GM21423 (cell line): ENCODE measurements at regions not wholly inside any gene's neighbourhood (a gene's known extent, or its start where the extent isn't known, plus 50 kb on each side); places are given as distances from the start of the nearest gene placed in this dataset.
"Not testable (repeated sequence)": the region's sequence is repeated elsewhere in the genome, so short reads cannot be mapped to it uniquely, and the experiment has no call there.

Source experiments
- ATAC-seq: cut with Tn5 transposase; IDR thresholded peaks from one replicate; pipeline ENCODE4 v1.9.1; 2021; ENCODE audit warnings: mild to moderate bottlenecking, moderate library complexity; ENCODE audit not compliant: unreplicated experiment

DNA sequence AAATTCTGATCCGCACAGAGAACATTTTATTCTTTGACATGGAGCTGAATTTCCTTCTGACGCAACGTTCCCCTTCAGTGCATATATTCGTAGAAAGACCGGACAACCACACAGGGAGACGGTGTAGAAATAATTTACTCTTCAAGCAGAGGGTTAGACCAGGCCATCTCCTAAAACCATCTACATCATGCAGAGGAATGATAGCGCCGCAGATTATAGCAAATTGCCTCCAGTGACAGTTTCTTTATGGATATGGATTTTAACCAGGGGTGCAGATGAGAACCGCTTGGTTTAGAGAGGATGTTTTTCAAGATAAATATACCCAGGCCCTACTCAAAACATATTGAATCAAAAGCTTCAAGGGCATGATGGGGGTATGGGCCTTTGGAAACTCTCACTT, 759.3 kb upstream of the AUTS2 start:
- no peak for ATAC-seq

DNA sequence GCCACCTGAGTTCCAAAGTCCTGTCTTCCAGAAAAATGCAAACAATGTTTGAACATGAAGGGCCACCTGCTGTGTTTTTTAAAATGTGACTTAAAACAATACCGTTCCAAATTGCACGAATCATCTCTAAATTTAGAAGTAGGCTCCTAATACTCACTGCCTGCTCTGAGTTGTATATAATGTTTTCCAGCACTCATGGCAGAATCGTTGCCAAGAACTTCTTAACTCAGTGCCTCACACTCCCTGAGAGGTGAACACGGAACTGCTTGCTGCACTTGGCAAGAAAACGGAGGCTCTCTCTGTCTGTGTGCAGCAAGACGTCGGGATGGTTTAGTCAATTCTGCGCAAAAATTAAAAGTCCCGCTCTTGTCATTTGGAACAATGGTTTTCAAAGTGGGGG, 757.3 kb upstream of the AUTS2 start:
- no peak for ATAC-seq

DNA sequence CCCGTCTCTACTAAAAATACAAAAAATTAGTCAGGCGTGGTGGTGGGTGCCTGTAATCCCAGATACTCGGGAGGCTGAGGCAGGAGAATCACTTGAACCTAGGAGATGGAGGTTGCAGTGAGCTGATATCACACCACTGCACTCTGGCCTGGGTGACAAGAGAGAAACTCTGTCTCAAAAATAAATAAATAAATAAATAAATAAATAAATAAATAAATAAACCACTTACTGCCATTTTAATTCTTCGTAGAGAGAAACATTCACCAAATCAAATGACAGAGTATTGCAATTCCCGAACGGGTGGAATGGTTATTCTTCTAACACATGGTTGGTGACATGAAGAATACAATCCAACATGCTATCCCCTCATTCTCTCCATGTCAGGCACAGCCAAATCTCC, 754.3 kb upstream of the AUTS2 start:
- ATAC-seq: not testable (repeated sequence)

DNA sequence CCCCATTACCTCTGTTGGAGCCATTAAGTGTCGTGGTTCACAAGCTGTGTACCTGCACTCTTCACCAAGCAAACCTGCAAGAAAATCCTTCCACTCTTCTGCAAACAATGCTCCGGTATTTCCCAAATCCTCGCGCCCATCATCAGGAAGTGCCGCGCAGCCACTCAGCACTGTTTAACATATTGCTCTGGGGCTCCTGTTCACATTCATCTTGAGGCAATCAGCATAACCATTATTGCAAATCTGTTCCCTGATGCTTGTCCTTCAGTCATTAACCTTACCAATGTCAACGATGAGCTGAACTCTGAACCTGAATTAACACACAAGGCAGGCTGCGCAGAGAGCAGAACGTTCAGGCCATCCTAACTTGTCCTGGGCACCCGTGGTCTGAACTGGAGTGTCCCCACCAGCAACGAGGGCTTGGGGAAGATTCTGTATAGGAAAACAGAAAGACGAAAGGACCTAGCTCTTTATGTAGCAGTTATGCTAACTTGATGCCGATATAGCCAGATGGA, 751.4 kb upstream of the AUTS2 start:
- ATAC-seq: no peak

DNA sequence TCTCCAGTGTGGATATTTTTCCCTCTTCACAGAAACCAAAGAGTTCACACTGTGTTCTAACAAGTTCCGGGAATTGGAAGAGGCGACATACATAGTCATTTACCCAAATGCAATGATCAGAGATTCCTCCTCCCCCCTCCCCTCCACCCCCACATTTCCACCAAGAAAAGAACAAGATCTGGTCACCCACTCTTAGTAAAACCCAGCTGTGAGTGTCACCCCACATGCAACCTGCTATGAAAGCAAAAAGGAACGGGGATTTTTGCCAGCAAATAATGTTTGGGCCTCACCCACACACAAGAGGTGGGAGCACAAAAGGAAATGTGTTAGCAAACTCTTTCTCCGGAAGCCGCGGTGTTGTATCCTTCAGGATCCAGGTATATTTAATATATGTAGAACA, 745.0 kb upstream of the AUTS2 start:
- no peak for ATAC-seq

DNA sequence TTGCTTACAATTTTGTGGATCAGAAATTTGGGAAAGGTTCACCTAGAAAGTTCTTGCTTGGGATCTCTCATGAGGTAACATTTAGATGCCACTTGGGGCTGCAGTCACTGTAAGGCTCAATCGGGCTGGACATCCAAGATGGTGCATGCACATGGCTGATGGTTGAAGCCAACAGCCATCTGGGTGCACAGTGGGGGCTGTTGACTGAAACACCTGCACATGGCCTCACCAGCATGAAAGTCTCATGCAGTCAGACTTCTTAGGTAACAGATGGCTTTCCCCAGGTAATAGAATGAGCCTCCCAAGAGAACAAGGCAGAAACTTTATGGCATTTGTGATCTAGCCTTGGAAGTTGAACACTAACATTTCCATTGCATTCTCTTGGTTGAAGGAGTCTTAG, 740.7 kb upstream of the AUTS2 start:
- ATAC-seq: no peak

DNA sequence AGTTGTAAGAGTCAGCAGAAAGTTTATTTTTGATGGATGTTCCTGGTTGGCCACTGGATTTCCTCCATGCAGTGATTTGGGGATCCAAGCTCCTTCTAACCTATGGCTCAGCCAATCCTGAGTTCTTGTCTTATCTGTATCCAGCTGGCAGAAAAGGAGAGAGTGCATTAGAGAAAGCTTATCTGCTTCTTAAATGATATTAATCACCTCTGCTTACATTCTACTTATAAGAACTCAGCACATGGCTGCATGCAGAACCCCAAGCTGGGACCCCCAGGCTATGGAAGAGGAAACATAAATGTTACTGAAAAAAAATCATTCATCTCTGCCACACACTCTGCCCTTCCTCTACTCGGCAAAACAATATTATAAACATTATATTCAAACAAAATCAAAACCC, 739.8 kb upstream of the AUTS2 start:
- no peak for ATAC-seq

DNA sequence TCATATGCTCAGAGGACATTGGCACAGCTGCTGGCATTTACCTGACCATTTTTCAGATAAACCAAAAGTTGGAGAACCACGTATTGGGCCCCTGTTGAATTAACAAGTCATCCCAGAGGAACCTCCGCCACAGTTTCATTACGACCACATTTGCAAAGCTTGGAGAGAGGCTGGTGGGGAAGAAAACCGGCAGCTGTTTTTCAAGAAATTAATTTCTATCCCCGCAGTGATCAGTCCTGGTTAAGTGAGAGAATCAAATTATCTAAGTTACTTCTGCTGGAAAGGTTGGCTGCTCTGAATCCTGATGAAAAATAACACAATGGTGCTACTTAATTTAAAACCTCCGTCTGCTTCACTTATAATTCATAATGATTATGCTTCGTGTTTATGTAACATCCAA, 737.1 kb upstream of the AUTS2 start:
- ATAC-seq: no peak

DNA sequence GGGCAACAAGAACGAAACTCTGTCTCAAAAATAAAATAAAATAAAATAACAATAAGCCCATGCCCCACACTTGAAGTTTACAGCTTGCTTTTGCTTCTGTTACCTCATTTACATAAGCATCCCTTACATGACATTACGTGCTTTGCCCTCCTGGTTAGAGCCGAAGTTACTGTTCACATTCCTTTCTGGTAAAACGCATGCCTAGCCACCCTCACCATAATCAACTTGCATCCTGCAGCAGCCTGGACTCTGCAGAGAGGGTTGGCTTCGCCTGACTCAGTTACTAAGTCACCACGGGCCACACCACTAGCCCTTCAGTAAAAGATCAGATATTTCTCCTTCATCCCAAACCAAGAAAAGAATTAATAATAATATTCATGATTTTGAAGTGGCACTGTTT, 736.0 kb upstream of the AUTS2 start:
- no peak for ATAC-seq

DNA sequence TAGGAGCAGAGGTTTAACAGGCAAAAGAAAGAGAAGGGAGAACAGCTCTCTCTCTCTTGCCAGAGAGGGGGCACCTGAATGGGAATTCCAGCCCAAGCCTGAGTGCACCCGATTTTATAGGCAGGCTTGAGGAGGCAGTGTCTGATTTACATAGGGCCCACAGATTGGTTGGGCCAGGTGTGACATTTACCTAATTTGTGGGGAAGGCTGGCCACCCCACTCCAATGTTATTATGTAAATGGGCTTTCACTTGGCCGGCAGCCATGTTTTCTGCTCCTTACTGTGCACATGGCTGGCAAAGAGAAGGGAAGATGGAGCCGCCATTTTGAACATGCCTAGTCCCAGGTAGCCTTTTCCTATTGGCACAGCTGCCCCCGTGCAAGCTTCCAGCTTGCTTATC, 735.5 kb upstream of the AUTS2 start:
- no peak for ATAC-seq

DNA sequence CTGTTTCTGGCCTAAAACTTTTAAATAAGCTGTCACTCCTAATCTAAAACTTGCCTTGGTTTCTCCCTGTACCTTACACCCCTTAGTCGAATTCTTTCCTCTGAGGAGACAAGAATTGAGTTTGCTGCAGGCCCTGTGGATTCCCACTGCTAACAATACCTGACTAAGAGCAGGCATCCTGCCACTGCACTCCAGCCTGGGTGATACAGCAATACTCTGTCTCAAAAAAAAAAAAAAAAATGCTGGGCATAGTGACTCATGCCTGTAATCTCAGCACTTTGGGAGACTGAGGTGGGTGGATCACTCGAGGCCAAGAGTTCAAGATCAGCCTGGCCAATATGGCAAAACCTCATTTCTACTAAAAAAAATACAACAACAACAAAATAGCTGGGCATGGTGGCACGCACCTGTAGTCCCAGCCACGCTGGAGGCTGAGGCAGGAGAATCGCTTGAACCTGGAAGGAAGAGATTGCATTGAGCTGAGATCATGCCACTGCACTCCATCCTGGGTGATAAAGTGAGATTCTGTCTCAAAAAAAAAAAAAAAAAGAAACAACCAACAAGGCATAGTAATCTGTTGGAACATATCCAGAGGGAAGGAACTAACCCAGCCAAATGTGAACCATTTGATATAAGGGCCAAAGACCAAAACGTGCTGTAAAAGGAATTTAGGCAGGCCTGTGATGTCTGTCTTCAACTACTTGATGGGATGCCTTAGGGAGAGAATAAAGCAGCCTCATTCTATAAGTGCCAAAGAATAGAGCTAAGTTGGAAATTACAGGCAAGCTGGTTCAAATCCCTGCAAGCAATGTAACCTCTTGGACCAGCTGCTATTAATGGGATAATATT, 732.7 kb upstream of the AUTS2 start:
- no peak for ATAC-seq

DNA sequence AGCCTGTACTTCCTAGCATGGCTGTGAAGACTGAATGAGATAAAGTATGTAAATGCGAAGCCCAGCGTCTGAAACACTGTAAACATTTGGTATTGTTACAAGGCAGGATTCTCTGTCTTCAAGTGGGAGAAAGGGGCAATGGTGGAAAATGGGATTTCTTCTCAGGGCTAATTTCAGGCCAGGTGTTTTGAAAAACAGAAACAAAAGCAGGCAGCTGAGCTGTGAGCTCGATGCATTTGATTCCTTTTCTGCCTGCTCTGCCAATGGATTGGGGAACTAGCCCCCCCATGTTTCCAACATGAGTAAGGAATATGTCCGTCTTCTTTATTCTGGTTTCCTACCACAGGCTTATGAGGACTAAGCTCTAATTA, 732.1 kb upstream of the AUTS2 start:
- ATAC-seq: no peak

DNA sequence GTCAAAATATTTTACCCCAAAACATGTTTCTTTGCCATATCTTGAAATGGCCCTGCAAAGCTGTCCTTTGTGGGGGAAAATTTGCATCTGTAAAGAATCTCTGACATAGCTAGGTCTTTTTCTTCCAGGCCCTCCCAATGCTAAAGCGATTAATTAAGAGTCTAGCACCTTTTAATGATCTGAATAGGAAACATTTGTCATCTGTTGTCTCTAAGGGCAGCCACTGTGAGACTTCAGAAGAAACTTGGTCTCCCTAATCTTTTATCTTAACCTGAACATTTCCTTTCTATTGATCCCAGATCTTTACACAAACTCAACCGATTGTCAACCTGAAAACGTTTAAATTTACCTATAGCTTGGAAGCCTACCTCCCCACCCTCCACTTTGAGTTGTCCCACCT, 731.6 kb upstream of the AUTS2 start:
- ATAC-seq: not testable (repeated sequence)

DNA sequence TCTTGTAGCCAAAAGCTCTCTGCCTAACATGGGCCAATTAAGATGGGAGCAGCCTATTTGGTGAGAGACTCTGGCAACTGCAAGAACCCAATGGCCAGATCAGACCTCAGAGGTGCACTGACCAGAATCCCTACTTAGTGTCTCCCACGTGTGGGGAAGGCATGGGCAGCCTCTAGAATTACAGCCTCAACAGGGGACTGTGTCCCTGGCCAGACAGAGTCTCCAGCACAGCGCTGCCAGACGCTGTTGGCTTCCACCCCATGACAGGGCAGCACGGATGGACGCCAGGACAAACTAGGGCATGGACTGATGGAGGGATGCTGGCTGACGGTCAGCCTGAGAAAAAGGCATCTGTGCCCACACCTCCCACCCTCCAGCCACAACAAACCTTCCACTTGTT, 729.3 kb upstream of the AUTS2 start:
- ATAC-seq: no peak

DNA sequence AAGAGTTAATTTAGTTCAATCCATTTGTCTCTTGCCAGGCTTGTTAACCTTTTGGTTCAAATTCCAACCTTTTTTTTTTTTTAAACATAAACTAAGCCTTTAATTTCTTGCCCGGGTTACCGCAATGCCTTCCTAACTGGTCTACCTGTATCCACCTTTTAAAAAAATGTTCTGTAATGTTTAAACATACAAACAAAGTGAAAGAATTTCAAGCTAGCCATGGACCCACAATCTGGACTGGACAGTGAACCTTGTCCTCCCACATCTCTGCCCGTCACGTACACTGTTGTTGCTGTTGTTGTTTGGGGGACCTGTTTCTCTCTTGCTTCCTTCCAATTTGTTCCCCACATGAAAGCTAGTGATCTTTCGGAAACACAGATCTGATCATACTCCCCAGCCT, 724.7 kb upstream of the AUTS2 start:
- no peak for ATAC-seq

DNA sequence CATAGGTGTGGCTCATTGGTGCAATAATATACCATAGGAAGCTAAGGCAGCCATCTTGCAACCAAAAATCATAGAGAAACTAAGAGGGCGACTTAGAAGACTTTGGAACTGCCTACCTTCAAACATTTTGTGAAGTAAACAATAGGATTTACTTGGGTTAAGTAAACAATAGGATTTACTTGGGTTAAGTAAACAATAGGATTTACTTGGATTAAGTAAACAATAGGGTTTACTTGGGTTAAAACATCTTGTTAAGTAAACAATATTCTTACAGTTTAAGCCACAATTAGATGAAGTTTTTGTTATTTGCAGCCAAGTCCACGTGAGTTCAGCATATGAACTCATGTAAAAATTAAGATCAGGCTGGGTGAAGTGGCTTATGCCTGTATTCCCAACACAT, 722.4 kb upstream of the AUTS2 start:
- no peak for ATAC-seq

DNA sequence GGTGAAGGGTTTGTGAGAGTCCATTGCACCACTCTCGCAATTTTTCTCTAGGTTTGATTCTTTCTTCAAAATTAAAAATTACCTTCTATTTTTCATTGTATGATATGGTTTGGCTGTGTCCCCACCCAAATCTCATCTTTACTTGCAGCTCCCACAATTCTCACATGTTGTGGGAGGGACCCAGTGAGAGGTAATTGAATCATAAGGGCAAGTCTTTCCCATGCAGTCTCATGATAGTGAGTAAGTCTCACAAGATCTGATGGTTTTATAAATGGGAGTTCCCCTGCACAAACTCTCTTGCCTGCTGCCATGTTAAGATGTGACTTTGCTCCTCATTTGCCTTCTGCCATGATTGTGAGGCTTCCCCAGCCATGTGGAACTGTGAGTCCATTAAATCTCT, 711.2 kb upstream of the AUTS2 start:
- not testable (repeated sequence) for ATAC-seq

DNA sequence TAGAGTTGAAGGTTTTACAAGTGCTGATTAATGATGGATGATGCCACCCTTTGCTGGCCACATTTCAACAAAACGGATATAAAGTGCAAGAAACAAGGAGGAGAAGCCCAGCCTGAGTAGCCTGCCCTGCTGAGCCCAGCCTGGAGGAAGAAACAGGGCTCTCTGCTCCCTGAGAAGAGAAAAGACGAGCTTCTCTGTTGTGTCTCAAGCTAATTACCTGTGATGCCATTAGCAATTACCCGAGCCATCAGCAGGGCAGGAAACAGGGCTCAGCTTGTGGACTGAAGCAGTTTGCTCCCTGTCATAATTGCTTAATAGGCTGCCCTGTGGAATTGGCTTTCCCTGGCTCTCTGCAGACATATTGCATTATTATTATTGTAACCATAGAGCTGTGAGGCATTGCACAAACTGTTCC, 709.3 kb upstream of the AUTS2 start:
- ATAC-seq: no peak

DNA sequence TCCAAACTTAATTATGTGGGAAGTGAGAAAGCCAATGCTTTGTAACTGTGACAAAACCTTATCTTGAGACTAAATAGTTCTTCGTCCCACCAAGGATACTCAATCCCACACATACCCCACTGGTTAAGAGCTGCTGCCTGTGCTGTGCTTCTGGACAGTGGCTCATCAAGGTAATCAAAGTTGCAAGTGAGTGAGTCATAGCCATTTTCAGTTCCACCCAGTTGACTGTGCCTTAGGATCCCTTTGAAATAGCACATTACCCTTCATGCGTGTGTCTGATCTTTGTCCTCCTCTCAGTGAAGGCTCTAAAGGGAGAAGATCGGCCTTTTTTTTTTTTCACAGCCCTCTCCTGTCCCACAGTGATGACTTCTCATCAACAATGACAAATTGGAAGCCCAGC, 706.0 kb upstream of the AUTS2 start:
- no peak for ATAC-seq

DNA sequence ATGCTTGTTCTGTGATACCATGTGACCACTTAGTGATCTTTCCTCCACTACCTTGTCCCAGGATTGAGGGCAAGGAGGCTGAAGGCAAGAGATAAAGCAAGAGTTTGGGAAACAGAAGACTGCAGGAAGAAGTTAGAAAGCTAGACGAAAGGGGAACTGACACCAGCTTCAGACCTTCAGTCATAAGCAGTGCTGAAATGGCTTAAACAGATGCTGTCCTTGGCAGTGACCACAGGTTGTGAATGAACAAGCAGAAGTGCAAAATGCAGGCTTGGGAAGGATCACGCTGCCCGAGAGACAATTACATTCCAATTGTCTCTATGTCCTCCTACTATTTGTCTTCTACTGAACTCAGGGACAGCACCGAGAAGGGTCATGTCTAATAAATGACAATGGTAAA, 704.9 kb upstream of the AUTS2 start:
- ATAC-seq: no peak

DNA sequence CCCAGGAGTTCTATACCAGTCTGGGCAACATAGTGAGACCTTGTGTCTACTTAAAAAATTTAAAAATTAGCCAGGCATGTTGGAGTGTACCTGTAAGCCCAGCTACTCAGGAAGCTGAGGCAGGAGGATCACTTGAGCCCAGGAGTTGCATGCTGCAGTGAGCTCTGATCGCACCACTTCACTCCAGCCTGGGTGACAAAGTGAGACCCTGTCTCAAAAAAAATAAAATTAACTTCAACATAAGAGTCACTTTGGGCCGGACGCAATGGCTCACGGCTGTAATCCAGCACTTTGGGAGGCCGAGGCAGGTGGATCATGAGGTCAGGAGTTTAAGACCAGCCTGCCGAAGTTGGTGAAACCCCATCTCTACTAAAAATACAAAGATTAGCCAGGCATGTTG, 699.1 kb upstream of the AUTS2 start:
- ATAC-seq: not testable (repeated sequence)

DNA sequence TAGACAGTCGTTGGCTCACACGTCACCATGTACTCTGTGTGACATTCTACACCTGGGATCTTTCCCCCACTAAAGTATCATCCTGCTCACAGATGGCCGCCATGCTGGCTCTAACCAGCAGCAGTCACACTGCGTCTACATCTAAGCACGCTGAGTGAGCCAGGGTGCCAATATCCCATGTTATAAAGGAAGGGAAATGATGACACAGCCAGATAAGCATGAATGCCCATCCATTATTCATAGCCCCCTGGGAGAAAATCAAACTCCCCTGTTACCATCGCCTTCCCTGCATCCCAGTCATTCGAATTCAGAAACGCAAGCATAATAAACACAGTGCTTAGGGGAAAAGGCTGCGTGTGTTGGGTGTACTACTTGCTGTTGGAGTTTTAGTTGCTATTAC, 698.2 kb upstream of the AUTS2 start:
- ATAC-seq: no peak

DNA sequence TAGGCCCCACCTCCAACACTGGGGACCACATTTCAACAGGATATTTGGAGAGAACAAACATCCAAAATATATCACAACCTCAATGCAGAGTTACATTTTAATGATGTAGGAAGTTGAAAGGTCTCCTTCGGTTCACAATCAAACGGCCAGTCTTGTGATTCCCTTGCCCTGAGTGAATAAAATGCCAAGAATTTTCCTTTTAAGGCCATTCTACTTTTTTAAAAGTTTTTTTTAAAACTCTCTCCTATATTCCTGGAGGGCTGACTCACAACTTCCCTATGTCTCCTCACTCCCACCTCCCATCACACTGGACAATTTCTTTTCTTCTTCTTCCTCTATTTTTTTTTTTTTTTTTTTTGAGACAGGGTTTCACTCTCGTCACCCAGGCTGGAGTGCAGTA, 693.6 kb upstream of the AUTS2 start:
- no peak for ATAC-seq
